ENCODE measurements at regions not wholly inside any gene's neighbourhood (a gene's known extent, or its start where the extent isn't known, plus 50 kb on each side); places are given as distances from the start of the nearest gene placed in this dataset.

DNA sequence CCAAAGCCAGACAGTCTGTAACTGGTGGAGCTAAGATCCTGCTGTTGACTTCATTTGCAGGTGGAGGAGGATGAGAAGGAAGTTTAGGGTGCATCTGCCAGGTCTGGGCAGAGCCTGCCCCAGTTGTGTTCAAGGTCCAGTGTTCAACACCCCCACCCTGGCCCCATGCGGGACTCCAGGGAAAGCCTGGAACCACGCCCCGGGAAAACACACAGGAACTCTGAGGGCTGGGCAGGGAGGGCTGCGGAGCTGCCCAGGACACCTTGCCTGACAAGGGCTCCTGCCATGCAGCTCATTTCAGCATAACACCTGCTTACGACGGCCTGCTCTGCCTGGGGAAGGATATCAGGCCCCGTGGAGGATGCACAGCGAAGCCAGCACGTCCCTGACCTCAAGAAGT lies 286.3 kb downstream of the XXYLT1 start:
- TF ChIP-seq, protein P1, sequence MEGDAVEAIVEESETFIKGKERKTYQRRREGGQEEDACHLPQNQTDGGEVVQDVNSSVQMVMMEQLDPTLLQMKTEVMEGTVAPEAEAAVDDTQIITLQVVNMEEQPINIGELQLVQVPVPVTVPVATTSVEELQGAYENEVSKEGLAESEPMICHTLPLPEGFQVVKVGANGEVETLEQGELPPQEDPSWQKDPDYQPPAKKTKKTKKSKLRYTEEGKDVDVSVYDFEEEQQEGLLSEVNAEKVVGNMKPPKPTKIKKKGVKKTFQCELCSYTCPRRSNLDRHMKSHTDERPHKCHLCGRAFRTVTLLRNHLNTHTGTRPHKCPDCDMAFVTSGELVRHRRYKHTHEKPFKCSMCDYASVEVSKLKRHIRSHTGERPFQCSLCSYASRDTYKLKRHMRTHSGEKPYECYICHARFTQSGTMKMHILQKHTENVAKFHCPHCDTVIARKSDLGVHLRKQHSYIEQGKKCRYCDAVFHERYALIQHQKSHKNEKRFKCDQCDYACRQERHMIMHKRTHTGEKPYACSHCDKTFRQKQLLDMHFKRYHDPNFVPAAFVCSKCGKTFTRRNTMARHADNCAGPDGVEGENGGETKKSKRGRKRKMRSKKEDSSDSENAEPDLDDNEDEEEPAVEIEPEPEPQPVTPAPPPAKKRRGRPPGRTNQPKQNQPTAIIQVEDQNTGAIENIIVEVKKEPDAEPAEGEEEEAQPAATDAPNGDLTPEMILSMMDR (CRISPR knock-in tag; IDR thresholded peaks at IDR 0.05) = no peak
- TF ChIP-seq ZNF367 (CRISPR knock-in tag; IDR thresholded peaks at IDR 0.05; ENCODE audit: borderline replicate concordance) = no peak
- TF ChIP-seq ADNP (CRISPR knock-in tag; IDR thresholded peaks at IDR 0.05) = no peak
